HPDE6-E6E7 (cell line): ENCODE measurements at regions not wholly inside any gene's neighbourhood (a gene's known extent, or its start where the extent isn't known, plus 50 kb on each side); places are given as distances from the start of the nearest gene placed in this dataset.

Source experiments
- DNase-seq: peaks from one replicate; pipeline ENCODE4 v3.0.0; 2011; ENCODE audit warnings: missing footprints; ENCODE audit errors: extremely low spot score

DNA sequence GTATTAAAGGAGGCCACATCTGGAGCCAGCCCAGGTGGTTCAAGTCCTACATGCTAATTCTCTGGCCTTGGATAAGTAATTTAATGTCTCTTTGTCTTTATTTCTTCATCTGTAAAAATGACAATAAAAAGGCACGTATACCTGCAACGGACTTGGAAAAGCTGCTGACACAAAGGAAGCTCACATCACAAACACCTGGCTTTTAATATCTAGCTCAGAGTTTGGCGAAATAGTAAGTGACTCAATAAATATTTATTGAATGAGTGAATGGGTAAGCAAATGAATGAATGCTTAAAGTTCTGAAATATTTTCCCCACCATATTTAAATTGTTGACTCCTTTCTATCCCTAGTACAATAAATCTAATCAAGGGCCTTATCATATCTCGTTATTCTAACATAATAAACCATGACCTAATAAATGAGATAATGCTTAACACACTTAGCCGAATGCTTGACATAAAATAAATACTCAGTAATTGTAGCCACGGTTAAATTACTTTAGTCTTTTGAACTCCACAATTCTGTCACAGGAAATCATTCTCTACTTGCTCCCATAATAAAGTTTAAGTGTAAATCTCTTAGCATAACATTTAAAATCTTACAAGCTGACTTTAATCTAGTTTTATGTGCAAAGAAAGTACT, 74.7 kb upstream of the PALMD start:
- no peak for DNase-seq

DNA sequence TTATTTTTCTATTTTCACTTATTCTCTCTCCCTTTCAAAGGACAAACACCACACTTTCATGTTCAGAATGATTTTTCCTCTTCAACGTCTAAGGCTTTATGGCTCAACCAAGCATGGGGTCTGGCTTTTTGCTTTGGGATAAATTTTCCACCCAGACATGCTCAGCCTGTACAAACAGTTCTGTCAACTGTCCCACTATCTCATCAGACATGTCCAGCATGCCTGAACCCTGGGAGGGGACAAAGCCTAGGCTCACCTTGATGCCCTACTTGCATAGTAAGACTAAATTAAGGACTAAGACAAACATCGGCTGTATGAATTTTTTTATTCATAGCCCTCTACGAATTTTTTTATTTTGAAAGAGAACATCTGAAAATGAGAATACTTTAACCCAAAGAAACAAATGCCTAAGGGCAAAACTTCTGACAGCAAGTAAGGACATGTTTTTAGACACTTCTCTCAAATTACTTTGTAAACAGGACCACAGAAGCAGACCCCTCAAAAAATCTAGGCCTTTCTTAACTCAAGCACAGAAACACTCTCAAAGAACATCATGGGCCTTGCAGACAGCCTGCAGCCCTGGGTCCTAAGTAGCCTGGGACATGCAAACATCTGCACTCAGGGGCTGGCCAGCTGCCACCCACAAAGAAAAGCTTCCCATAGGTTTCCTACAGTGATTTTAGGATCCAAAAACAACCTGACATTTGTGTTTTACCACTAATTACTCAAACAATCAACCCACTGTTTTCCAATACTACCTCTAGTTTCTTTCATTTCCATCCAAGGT, 72.3 kb upstream of the PALMD start:
- no peak for DNase-seq

DNA sequence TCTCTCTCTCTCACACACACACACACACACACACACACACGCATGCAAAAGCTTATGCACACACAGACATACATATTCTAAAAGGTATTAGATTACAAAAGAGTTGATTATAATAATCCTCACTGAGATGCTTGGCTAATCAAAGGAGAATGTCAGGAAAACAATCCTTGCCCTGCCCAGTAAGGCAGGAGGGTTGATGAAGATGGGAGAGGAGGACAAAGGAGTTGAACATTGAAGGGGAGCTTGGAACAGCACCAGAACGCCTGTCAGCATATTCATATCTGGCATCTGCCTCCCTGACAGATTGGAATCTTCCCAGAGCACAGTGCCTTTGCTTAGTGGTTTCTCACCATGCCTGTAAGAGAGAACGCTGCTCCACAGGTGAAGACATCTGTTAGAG, 68.6 kb upstream of the PALMD start:
- DNase-seq, result no peak

DNA sequence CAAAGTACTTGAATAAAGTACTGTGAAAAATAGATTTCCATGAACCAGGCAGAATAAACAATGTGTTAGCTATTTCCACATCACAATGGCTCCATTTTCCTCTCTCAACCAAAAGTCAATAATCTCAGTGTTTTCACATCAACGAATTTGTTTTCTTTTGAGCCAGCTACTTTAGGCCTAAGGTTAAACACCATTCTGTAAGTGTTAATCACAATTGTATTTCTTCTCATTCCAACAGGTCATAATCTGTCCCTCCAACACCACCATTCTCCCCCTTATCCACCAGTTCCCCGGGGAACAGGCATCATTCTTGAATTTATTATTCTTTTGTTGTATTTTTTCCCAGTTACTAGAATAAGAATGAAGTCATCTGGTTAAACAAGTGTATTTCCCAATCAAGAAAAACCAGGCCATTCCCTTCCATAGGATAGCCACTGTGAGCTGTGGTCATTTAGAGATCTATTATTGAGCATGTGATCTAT, 66.2 kb upstream of the PALMD start:
- no peak for DNase-seq

DNA sequence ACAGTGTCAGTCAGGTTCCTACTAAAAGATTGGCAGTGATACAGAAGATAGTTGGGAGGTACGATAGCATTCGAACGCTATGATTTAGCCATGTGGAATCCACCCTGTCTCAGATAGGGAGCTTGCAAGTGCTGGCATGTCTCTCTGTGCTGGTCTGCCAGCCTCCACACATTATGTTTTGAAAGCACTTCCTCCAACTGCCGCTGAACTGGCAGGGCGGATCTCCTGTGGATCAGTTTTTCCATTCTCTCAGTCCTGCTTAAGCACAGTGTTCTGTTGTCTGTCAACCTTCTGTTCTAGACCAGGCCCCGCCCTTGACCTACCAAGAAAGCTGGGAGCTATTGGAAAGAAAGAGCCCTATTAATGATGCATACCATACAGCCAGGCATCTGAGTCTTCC, 65.5 kb upstream of the PALMD start:
- peak; percentile 92 for DNase-seq

DNA sequence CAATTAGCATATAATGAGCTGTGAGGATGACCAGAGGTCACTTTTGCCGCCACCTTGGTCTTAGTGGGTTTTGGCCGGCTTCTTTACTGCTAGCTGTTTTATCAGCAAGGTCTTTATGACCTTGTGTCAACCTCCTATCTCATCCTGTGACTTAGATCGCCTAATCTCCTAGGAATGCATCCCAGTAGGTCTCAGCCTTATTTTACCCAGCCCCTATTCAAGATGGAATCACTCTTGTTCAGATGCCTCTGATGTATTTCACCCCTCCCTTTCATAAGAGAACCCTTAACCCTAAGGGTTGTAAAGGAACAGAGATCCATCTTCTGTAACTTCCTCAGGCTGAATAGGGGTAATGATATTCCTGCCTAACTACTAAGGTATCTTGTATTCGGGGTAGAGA, 58.9 kb upstream of the PALMD start:
- DNase-seq, result no peak

DNA sequence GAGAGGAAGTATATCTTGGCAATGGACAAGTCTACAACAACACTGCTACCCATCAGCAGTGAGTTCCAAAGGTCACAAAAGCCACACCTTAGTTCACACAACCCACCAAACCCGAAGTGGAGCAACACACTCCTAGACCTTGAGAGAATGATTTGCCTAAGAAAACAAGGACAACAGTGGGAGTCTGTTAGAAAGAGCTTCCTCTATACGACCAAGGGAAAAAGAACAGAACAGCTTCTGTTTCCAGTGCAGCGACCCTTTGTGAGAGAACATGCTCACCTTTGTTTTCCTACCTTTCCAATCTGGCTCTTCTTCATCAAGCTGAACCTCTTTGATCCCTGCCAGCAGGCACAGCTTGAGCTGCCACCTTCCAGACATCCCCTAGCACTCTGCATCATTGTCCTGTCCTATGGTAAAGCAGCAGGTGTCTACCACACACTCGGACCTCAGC, 56.7 kb upstream of the PALMD start:
- no peak for DNase-seq

DNA sequence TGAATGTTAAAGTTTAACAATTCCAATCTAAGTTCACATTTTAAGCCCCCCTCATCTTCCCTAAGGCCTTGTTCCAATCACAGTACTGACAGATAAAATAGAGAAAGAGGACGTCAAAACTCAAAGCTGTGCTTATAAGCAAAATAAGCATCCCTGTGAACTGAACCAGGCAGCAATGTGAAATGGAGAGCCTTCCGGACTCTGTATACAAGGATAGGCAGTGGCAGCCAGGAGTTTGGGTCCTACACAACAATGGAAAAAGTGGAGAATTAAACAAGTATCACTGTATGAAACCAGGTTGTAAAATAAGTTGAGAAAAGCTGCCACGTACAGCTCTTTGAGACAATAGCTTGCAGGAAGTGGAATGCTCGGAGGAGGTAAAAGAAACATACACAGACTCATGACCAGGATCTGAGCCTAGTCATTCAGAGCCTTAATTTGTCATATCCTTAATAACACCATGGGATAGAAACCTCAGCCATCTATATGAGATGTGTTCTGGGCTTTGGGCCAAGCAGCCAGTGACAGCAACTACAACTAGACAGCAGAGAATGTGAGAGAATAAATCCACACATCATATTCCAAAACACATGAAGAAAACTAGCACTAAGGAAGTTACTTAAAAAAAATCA, 55.2 kb upstream of the PALMD start:
- DNase-seq, result peak; percentile 14

DNA sequence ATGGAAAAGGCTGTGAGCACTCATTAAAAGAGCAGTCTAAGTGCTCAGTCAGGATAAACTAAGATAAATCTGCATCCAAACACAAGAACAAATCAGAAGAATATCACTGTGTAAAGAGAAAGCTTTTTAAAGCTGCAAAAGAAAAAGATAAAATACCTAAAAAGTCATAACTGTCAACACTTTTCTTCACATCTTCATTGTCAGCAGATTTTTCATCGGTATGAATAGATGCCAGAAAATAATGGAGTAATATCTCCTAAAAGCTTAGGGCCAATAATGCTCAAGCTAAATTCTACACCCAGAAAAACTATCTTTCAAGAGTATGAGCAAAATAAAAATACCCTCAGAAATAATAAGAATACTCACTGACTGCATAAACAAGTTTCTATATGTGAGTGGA, 54.0 kb upstream of the PALMD start:
- DNase-seq, result no peak

DNA sequence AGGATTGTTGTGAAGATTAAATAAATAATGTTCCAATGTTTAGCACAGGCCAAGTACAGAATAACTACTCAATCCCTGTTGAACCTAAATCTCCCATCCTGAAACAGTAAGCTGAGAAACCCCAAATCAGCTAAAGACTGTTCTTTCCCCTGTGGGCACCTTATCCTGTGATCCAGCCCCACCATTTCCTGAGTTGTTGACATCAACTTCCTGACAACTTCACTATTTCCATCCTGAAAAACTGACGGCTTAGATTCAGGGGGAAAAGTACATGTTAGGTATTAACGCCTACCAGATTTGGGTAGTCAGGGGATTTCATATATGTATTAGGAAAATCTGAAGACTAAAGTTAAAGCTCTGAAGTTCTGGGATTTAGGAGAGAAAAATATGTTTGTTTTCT, 51.7 kb upstream of the PALMD start:
- no peak for DNase-seq

DNA sequence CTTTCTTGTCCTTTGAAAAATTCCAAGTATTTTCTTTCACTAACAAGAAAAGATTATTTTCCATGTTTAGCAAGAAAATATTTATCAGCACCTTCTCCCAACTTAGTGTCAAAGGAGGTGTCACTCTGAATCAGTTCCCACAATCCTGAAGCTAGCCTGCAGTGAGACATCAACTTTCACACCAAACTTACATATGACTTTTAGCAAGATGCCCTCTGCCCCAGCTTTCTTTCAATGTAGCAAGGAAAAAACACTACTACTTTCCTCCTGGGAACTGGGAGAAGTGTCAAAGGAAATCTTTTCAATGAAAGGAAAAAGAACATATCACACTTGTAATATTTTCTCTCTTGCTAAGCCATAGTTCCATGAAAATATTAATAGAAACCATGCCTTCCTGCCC, 50.9 kb upstream of the PALMD start:
- no peak for DNase-seq

DNA sequence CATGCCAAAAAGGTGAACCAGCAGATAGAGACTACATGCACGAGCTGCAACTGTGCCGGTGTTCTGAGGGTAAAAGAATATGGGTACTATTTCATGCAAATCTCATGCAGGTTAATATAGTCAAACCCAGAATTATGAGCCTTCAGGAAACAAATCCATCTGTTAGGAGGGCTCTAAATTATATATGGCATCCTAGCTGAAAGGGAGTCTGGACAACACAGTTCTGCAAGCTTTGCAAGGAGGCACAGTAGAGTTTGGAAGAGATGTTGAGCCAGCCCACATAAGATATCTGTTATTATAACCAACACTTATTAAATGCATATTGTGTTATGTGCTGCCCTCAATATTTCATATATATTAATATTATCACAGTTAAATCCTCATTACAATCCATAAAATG, 50.5 kb upstream of the PALMD start:
- DNase-seq, result no peak
